ENCODE measurements at regions not wholly inside any gene's neighbourhood (a gene's known extent, or its start where the extent isn't known, plus 50 kb on each side); places are given as distances from the start of the nearest gene placed in this dataset.

DNA sequence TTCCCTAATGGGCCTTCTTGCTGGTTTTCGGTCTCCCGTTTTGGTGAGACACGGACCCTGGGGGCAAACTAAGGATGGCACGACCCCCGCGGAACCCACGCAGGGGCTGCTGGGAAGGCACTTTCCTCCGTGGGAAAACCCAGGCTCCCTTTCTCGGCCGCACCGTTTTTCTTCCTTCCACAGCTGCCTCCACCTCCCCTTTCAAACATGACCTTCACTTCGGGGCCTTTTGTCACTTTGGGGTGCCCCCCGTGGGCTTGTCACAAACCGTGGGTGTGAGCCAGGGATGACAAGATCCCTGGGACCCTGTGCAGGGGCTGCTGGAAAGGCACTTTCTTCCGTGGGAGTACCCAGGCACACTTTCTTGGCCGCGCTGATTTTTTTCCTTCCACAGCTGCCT lies 268.7 kb downstream of the ALG10 start:
- TF ChIP-seq, protein P1, sequence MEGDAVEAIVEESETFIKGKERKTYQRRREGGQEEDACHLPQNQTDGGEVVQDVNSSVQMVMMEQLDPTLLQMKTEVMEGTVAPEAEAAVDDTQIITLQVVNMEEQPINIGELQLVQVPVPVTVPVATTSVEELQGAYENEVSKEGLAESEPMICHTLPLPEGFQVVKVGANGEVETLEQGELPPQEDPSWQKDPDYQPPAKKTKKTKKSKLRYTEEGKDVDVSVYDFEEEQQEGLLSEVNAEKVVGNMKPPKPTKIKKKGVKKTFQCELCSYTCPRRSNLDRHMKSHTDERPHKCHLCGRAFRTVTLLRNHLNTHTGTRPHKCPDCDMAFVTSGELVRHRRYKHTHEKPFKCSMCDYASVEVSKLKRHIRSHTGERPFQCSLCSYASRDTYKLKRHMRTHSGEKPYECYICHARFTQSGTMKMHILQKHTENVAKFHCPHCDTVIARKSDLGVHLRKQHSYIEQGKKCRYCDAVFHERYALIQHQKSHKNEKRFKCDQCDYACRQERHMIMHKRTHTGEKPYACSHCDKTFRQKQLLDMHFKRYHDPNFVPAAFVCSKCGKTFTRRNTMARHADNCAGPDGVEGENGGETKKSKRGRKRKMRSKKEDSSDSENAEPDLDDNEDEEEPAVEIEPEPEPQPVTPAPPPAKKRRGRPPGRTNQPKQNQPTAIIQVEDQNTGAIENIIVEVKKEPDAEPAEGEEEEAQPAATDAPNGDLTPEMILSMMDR (IDR thresholded peaks at IDR 0.05): no peak
- ATAC-seq (ENCODE audit: low FRiP score) (no peak), DNase-seq (ENCODE audit: low spot score) (no peak)

DNA sequence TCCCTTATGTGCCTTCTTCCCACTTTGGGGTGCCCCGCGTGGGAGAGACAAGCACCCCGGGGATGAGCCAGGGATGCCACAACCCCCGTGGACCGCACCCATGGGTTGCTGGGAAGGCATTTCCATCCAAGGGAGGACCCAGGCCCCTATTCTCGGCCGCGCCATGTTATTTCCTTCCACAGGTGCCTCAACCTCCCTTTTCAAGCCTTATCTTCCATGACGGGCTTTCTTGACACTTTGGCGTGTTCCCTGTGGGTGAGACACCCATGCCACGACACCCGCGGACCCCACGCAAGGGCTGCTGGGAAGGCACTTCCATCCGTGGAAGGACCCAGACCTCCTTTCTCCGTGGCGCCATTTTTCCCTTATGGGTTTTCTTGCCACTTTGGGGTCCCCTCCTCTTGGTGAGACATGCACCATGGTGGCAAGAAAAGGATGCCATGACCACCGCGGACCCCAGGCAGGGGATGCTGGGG lies 269.2 kb downstream of the ALG10 start:
- no peak for DNase-seq (ENCODE audit: low spot score)
- ATAC-seq (ENCODE audit: low FRiP score): no peak
- TF ChIP-seq, protein P1 (IDR thresholded peaks at IDR 0.05): no peak

DNA sequence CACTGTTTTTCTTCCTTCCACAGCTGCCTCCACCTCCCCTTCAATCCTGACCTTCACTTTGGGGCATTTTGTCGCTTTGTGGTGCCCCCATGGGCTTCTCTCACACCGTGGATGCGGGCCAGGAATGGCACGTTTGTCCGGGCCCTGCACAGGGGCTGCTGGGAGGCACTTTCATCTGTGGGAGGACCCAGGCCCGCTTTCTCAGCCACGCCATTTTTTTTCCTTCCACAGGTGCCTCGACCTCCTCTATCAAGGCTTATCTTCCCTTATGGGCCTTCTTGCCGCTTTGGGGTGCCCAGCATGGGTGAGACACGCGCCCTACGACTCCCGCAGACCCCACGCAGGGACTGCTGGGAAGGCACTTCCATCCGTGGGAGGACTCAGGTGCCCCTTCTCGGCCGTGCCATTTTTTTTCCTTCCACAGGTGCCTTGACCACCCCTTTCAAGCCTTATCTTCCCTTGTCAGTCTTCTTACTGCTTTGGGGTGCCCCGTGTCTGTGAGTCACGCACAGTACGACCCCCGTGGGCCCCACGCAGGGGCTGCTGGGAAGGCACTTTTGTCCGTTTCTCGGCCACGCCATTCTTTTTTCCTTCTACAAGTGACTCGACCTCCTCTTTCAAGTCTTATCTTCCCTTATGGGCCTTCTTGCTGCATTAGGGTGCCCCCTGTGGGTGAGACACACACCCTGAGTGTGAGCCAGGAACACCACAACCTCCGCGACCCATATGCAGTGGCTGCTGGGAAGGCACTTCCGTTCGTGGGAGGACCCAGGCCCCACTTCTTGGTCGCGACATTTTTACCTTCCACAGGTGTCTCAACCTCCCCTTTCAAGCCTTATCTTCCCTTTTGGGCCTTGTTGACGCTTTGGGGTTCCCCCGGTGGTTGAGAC lies 270.7 kb downstream of the ALG10 start:
- no peak for ATAC-seq (ENCODE audit: low FRiP score)

DNA sequence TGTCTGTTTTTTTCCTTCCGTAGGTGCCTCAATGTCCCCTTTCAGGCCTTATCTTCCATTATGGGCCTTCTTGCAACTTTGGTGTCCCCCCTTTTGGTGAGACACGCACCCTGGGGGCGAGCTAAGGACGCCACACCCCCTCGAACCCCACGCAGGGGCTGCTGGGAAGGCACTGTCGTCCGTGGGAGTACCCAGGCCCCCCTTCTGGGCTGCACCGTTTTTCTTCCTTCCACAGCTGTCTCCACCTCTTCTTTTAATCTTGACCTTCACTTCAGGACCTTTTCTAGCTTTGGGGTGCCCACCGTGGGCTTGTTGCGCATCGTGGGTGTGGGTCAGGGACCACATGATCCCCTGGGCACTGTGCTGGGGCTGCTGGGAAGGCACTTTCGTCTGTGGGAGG lies 271.8 kb downstream of the ALG10 start:
- TF ChIP-seq, protein P1 (IDR thresholded peaks at IDR 0.05): no peak
- DNase-seq (ENCODE audit: low spot score) (no peak), ATAC-seq (ENCODE audit: low FRiP score) (no peak)

More for the DNA sequence above, 270.7 kb downstream of the ALG10 start:
- TF ChIP-seq, protein P1 (IDR thresholded peaks at IDR 0.05): no peak
- no peak for DNase-seq (ENCODE audit: low spot score)

DNA sequence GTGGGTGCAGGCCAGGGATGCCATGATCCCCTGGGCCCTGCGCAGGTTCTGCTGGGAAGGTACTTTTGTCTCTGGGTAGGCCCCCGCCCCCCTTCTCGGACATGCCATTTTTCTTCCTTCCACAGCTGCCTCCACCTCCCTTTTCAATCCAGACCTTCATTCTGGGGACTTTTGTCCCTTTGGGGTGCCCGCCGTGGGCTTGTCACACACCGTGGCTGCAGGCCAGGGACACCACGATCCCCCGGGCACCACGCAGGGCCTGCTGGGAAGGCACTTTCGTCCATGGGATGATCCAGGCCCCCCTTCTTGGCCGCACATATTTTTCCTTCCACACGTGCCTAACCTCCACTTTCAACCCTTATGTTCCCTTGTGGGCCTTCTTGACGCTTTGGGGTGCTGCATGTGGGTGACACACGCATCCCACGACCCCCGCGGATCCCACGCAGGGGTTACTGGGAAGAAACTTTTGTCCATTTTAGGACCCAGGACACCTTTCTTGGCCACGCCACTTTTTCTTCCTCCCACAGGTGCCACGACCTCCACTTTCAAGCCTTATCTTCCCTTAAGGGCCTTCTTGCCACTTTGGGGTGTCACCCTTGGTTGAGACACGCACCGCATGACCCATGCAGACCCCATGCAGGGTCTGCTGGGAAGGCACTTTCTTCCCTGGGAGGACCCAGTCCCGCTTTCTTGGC lies 272.5 kb downstream of the ALG10 start:
- no peak for ATAC-seq (ENCODE audit: low FRiP score)
- DNase-seq (ENCODE audit: low spot score): no peak
- TF ChIP-seq, protein P1 (IDR thresholded peaks at IDR 0.05): no peak

DNA sequence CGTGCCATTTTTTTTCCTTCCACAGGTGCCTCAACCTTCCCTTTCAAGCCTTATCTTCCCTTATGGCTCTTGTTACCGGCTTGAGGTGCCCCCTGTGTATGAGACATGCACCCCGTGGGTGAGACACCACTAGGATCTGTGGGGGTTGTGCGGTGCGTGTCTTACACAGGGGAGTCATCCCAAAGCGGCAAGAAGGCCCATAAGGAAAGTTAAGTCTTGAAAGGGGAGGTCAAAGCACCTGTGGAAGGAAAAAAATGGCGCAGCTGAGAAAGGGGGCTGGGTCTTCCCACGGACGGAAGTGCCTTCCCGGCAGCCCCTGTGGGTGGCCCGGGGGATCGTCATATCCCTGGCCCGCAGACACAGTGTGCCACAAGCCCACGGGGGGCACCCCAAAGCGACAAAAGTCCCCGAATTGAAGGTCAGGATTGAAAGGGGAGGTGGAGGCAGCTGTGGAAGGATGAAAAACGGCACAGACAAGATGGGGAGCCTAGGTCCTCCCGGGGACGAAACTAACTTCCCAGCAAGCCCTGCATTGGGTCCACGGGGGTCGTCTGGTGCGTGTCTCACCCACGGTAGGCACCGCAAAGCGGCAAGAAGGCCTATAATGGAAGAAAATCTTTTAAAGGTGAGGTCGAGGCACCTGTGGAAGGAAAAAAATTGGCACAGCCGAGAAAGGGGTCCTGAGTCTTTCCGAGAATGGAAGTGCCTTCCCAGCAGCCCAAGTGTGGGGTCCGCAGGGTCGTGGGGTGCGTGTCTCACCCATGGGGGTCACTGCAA lies 273.3 kb downstream of the ALG10 start:
- ATAC-seq (ENCODE audit: low FRiP score): no peak
- TF ChIP-seq, protein P1 (IDR thresholded peaks at IDR 0.05): no peak

More for the DNA sequence above, 273.3 kb downstream of the ALG10 start:
- DNase-seq (ENCODE audit: low spot score): no peak
